ENCODE measurements at regions not wholly inside any gene's neighbourhood (a gene's known extent, or its start where the extent isn't known, plus 50 kb on each side); places are given as distances from the start of the nearest gene placed in this dataset.

GRCh38 chr1:113255720-113256347, 134.5 kb upstream of the MAGI3 start:
- TF ChIP-seq CTCF (IDR thresholded peaks at IDR 0.05) (no peak), POLR2A (IDR thresholded peaks at IDR 0.05) (no peak)

Data from testis (tissue), 2 donors.